ENCODE measurements at regions not wholly inside any gene's neighbourhood (a gene's known extent, or its start where the extent isn't known, plus 50 kb on each side); places are given as distances from the start of the nearest gene placed in this dataset.
"Not testable (repeated sequence)": the region's sequence is repeated elsewhere in the genome, so short reads cannot be mapped to it uniquely, and the experiment has no call there.

DNA sequence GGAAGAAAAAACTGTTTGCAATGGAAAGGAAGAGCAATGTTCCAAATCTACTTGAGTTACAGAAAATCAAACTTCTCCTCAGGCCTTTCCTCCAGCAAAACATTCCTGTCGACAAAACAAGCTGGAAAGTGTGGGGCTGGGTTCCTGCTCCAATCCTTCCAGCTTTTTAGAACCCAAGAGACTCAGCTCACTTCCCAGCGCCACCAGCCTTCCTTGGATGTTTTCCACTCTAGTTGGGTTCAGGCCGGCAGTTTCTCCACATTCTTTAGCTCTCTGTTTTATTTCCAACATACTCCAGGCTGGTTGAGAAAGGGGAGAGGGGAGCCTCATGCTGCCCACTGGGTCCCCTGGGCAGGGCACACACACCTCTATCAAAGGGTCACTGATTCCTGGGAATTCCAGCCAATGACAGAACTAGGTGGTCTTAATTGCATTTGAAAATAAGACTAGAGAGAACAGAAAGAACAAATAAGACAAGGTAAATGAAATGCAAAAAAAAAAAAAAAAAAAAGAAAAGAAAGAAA is 287.5 kb upstream of the FRG1 start:
- DNase-seq: not testable (repeated sequence)

DNA sequence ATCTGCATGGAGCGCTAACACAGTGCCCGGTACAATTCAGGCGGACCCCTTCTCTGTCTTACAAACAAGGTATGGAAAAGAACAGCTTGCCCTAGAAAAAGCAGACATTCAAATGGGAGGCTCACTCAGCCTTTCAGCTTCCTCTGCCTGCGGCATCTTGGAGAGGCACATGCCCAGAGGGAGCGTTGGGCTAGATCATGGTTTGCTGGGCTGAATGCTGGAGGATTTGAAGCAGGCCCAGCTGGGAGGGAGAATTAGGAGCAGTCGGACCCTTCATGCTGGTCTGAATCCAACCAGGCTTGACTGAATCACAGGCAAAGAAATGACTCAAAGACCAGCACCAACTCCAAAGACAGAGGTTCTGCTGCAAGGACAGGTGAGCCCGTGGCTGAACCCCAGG is 286.7 kb upstream of the FRG1 start:
- not testable (repeated sequence) for DNase-seq

DNA sequence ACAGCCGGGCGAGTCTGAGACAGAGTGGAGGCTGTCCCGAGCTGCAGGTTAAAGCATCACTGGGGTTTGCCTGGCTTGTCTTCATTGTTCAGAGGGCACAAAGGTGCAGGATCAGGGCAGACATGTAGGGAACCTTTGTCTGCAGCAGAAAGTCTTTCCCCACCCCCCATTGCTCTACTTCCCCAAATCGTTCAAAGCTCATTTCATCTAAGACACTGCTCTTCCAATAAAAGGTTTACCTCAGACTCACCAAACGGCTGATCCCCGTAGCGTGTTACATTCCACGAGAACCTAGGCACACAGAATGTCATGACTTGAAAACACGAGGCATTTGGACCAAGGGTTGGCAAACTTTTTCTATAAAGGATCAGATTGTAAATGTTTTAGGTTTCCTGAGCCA is 286.3 kb upstream of the FRG1 start:
- DNase-seq: not testable (repeated sequence)

- DNase-seq: not testable (repeated sequence)
Measured at GRCh38 chr4:189655817-189656216, 284.9 kb upstream of the FRG1 start.

- DNase-seq: no peak
Measured at GRCh38 chr4:189656641-189657040, 284.0 kb upstream of the FRG1 start.

GRCh38 chr4:189658259-189658658 is 282.4 kb upstream of the FRG1 start:
- not testable (repeated sequence) for DNase-seq

- DNase-seq: not testable (repeated sequence)
Measured at GRCh38 chr4:189658831-189659230, 281.8 kb upstream of the FRG1 start.

GRCh38 chr4:189659287-189659686 is 281.4 kb upstream of the FRG1 start:
- no peak for DNase-seq

GRCh38 chr4:189660722-189661360 is 279.8 kb upstream of the FRG1 start:
- DNase-seq: no peak

- no peak for DNase-seq
Measured at GRCh38 chr4:189664693-189665250, 275.9 kb upstream of the FRG1 start.

DNA sequence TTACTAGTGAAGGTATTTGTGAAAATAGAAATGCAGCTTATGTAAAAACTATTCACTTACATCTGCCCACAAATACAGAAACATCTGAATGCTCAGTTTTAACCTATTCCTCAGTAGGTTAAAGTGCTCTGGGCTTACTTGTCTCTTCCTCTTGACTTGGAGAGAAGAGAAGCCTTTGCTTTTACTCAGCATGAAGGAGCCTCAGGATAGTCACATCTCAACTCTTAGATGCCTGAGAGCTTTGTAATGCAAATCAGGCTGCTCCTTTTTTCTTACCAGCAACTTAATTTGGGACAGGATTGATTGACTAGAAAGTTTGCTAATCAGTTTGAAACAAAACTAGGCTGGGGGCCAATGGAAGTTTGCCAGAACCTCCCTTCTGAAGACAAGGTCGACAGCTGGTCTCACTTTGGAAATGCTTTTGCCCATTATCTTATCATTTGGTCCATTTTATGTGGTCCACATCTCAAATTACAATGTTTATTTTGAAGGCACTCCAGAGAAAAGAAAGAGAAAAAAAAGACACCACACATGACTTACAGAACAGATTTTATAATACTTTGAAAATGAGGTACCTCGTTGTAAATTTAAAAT is 274.9 kb upstream of the FRG1 start:
- DNase-seq: not testable (repeated sequence)

- DNase-seq: not testable (repeated sequence)
Measured at GRCh38 chr4:189667386-189667785, 273.3 kb upstream of the FRG1 start.

GRCh38 chr4:189697675-189698245 is 242.9 kb upstream of the FRG1 start:
- not testable (repeated sequence) for DNase-seq

DNA sequence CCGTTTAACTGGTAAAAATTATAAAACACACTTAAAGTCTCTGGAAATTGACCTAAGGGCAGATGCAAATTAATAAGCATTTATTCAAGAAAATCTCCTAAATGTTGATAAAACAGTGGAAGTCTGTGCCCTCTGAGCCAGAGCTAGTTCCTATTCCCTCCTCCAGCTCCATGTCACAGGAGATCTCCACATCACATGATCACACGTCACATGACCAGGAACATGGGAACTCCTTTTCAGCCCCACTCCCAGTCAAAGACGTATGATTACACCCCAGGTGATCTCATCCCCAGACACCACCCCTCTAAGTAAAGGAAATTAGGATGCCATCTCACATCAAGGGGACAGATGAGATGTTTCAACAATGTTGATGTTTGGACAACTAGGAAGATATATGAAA is 237.7 kb upstream of the FRG1 start:
- not testable (repeated sequence) for DNase-seq

DNA sequence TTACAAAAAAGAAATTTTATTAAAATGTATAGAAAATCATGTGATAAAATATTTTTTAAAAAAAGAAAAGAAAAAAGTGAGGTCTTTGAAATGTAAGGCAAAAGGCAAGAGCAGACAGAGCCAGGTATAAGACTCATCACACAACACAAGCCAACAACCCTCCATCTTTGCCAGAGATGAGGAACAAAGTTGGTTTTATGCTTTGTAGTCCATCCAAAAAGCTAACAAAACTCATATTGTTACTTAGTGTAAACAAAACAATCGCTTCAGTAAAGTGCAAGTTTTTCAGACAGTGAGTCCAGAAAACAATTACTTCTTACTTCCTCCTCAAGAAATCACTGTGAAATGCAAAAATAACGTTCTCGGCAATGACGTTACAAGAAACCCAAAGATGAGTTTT is 233.9 kb upstream of the FRG1 start:
- not testable (repeated sequence) for DNase-seq

- not testable (repeated sequence) for DNase-seq
Measured at GRCh38 chr4:189707227-189707626, 233.4 kb upstream of the FRG1 start.

DNA sequence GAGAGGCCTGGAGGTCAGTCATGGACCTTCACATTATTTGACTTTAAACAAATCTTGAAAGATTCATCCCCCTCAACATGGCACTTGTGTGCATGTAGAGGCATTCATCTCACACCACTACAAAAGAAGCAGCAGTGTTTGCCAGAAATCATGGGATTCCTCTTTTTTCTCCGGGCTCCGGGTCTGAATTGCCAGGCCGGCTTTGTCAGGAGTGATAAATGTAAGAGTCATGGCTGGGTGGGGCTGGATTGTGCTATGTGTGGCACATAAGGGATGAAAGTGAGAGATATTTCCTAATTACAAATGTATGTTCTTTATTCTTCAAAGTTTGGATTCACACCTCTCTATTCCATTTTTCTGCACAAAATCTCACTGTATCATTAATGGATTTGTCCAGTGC is 228.7 kb upstream of the FRG1 start:
- DNase-seq: not testable (repeated sequence)

GRCh38 chr4:189721016-189721993 is 219.4 kb upstream of the FRG1 start:
- not testable (repeated sequence) for DNase-seq

DNA sequence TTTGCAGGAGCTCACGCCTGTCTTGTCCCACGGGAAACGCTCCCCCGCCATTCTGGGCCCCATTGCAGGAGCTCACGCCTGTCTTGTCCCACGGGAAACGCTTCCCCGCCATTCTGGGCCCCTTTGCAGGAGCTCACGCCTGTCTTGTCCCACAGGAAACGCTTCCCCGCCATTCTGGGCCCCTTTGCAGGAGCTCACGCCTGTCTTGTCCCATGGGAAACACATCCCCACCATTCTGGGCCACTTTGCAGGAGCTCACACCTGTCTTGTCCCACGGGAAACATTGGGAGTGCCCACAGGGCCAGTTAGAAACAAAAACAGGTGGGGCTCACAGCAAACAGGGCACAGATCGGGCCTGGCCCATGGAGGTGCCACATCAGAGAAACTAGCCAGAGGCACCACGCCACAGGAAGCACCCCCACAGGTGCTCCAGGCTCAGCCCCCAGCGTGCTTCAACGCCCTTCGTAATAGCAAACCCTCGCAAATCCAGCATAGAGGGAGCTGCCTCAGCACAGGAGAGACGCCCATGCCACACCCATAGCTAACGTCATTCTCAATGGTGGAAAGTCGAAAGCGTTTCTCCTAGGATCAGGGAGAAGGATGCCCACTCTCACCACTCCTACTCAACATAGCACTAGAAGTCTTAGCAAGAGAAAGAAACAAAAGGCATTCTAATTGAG is 218.2 kb upstream of the FRG1 start:
- DNase-seq: peak; percentile 27

DNA sequence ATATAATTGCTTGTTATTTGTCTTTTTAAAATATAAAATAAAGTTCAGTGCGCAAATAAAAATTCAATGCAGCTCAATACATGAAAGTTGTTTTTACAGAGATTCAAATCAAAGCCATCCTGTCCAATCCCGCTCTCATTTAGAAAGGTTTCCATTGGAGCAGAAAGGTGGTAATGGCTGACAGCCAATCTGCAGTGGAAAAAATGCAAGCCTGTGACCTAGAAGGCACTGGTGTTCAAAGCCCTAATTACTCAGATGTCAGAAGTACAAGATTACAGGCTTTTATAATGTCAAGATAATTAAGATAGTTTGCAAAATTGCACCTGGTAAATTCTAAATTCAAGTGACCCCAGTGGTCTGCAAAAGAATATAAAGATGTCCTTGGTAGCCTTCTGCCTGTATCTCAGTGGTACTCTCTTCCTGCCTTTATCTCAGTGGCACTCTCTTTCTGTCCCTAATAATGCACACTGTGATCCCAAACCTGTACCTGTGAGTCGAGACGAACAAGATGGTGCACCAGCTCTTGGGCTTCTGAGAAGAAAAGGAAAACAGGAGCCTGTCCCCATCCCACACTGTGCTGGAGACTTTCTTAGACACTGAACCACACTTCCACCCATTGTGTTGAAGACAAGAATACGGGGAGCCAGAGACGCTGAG is 212.6 kb upstream of the FRG1 start:
- not testable (repeated sequence) for DNase-seq

DNA sequence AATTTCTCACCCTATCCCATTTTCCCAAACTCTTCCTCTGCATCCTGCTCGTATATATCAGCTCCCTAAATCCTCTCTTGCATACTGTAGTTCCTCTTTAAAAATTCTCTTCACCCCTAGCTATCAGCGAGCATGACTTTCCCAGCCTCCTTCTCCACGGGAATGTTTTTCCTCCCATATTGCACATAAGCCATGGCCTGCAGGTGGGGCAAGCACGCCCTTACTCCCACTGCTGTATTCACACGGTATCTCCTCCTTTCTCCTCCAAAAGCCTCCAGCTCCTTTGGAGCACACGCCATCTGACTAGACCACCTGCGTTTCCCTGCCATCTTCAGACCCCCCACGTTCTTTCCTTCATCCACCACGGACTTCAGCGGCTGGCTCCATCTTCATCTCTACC is 208.7 kb upstream of the FRG1 start:
- DNase-seq: not testable (repeated sequence)

Data from NCI-H446 treated with DMSO at 0.1 percent for 48 hours (cell line).